ENCODE measurements at regions not wholly inside any gene's neighbourhood (a gene's known extent, or its start where the extent isn't known, plus 50 kb on each side); places are given as distances from the start of the nearest gene placed in this dataset.

GRCh38 chr15:99878835-99879234 lies 145.6 kb upstream of the LYSMD4 start:
- Histone ChIP-seq H3K4me1 (ENCODE audit: insufficient read depth, low read length) (no peaks in the 10 kb centered on the region), H3K9ac (ENCODE audit: low read depth, low read length) (no peak overlapping the region), H3K4me2 (ENCODE audit: insufficient read depth, low read length) (no peak overlapping the region), H3K36me3 (ENCODE audit: insufficient read depth, low read length) (no peaks in the 10 kb centered on the region), H4K20me1 (ENCODE audit: insufficient read depth, low read length) (no peaks in the 10 kb centered on the region), H3K27ac (ENCODE audit: low read length) (no peak overlapping the region), H3K27me3 (ENCODE audit: insufficient read depth, low read length, poor library complexity) (no peaks in the 10 kb centered on the region), H2AFZ (ENCODE audit: low read depth, low read length) (no peak overlapping the region), H3K9me3 (ENCODE audit: insufficient read depth, low read length, severe bottlenecking) (no peaks in the 10 kb centered on the region), H3K4me3 (ENCODE audit: low read depth in 1 of 2, low read length in 2 of 2) (no peak overlapping the region), H3K79me2 (ENCODE audit: insufficient read depth, low read length) (no peaks in the 10 kb centered on the region)
- DNase-seq (no peak), ATAC-seq (ENCODE audit: insufficient read depth, low read depth) (no peak)
- no peak for TF ChIP-seq EZH2 (IDR thresholded peaks at IDR 0.05; ENCODE audit: borderline replicate concordance, low read depth, low read length, severe bottlenecking)
- TF ChIP-seq CTCF (IDR thresholded peaks at IDR 0.05; ENCODE audit: borderline replicate concordance, extremely low read depth, low read length, poor library complexity, severe bottlenecking), result no peak

- no peak overlapping the region for H3K4me2 ChIP-seq (ENCODE audit: insufficient read depth, low read length)
- no peak for TF ChIP-seq CTCF (IDR thresholded peaks at IDR 0.05; ENCODE audit: borderline replicate concordance, extremely low read depth, low read length, poor library complexity, severe bottlenecking)
- no peak for TF ChIP-seq EZH2 (IDR thresholded peaks at IDR 0.05; ENCODE audit: borderline replicate concordance, low read depth, low read length, severe bottlenecking)
- no peaks in the 10 kb centered on the region for H3K9me3 ChIP-seq (ENCODE audit: insufficient read depth, low read length, severe bottlenecking)
- H3K4me3 ChIP-seq (ENCODE audit: low read depth in 1 of 2, low read length in 2 of 2), result no peak overlapping the region
- no peak overlapping the region for H3K9ac ChIP-seq (ENCODE audit: low read depth, low read length)
- DNase-seq (no peak), ATAC-seq (ENCODE audit: insufficient read depth, low read depth) (no peak)
- no peaks in the 10 kb centered on the region for H3K79me2 ChIP-seq (ENCODE audit: insufficient read depth, low read length)
- H3K27ac ChIP-seq (ENCODE audit: low read length), result no peak overlapping the region
- H3K4me1 ChIP-seq (ENCODE audit: insufficient read depth, low read length), result no peaks in the 10 kb centered on the region
- no peak overlapping the region for H2AFZ ChIP-seq (ENCODE audit: low read depth, low read length)
- no peaks in the 10 kb centered on the region for H3K36me3 ChIP-seq (ENCODE audit: insufficient read depth, low read length)
- H3K27me3 ChIP-seq (ENCODE audit: insufficient read depth, low read length, poor library complexity), result no peaks in the 10 kb centered on the region
- H4K20me1 ChIP-seq (ENCODE audit: insufficient read depth, low read length), result no peaks in the 10 kb centered on the region
Measured at GRCh38 chr15:99873451-99873850, 140.2 kb upstream of the LYSMD4 start.

- no peaks in the 10 kb centered on the region for H3K27me3 ChIP-seq (ENCODE audit: insufficient read depth, low read length, poor library complexity)
Measured at GRCh38 chr15:99863550-99864198, 130.4 kb upstream of the LYSMD4 start.

More at GRCh38 chr15:99863550-99864198, 130.4 kb upstream of the LYSMD4 start:
- Histone ChIP-seq H3K79me2 (ENCODE audit: insufficient read depth, low read length) (no peaks in the 10 kb centered on the region), H2AFZ (ENCODE audit: low read depth, low read length) (no peak overlapping the region), H4K20me1 (ENCODE audit: insufficient read depth, low read length) (no peaks in the 10 kb centered on the region), H3K27ac (ENCODE audit: low read length) (no peak overlapping the region), H3K9me3 (ENCODE audit: insufficient read depth, low read length, severe bottlenecking) (no peaks in the 10 kb centered on the region), H3K9ac (ENCODE audit: low read depth, low read length) (no peak overlapping the region), H3K36me3 (ENCODE audit: insufficient read depth, low read length) (no peaks in the 10 kb centered on the region), H3K4me2 (ENCODE audit: insufficient read depth, low read length) (no peak overlapping the region), H3K4me3 (ENCODE audit: low read depth in 1 of 2, low read length in 2 of 2) (no peak overlapping the region), H3K4me1 (ENCODE audit: insufficient read depth, low read length) (no peaks in the 10 kb centered on the region)
- TF ChIP-seq CTCF (IDR thresholded peaks at IDR 0.05; ENCODE audit: borderline replicate concordance, extremely low read depth, low read length, poor library complexity, severe bottlenecking), result no peak
- no peak for TF ChIP-seq EZH2 (IDR thresholded peaks at IDR 0.05; ENCODE audit: borderline replicate concordance, low read depth, low read length, severe bottlenecking)
- ATAC-seq (ENCODE audit: insufficient read depth, low read depth), result no peak
- DNase-seq, result no peak
